B cell (primary cell): ENCODE measurements at regions not wholly inside any gene's neighbourhood (a gene's known extent, or its start where the extent isn't known, plus 50 kb on each side); places are given as distances from the start of the nearest gene placed in this dataset.
"Not testable (repeated sequence)": the region's sequence is repeated elsewhere in the genome, so short reads cannot be mapped to it uniquely, and the experiment has no call there.

Source experiments
- ATAC-seq: fragments of 200-7000 bp; cut with Tn5 transposase; one replicate; pipeline ENCODE4 v1.10.0; 2021; ENCODE audit warnings: low read depth, mild to moderate bottlenecking, moderate number of reproducible peaks, moderate library complexity
- CTCF ChIA-PET: fragments of 350-600 bp; sonication (Branson Sonifier 250); formaldehyde crosslinking; loops from one replicate; lab custom pipeline; 2021; ENCODE audit warnings: antibody characterized with exemption, inconsistent platforms; lab: Charles Lee
- POLR2A ChIA-PET: fragments of 350-600 bp; sonication (Branson Sonifier 250); formaldehyde crosslinking; loops from one replicate; lab custom pipeline; 2021; ENCODE audit warnings: antibody characterized with exemption; lab: Charles Lee
- DNase-seq: peaks from one replicate; pipeline ENCODE4 v3.0.0; 2013
- H2AFZ ChIP-seq: 2 replicates; pipeline ENCODE4 v1.6.1; 2012; ENCODE audit warnings: mild to moderate bottlenecking, low read depth, low read length; ENCODE audit not compliant: insufficient read depth, poor library complexity, severe bottlenecking
- H3K27ac ChIP-seq, 2 donors: 1 replicate in 1 of 2; 2 replicates in 1 of 2; pipeline ENCODE4 v1.5.1; 2012 to 2013; ENCODE audit warnings: low read length in 2 of 2, mild to moderate bottlenecking in 2 of 2, moderate library complexity in 1 of 2
- H3K27me3 ChIP-seq, 4 experiments: fragments of 200-600 bp in 1 of 4; sonication (generic) in 1 of 4; replicated peaks in 1 of 4; 1 replicate in 2 of 4; 2 replicates in 2 of 4; pipeline versions ENCODE4 v1.6.1 to v1.7.0; 2013 to 2016; ENCODE audit warnings: low read length in 3 of 4, mild to moderate bottlenecking in 2 of 4, mixed read lengths in 1 of 4, moderate library complexity in 1 of 4; ENCODE audit not compliant: insufficient read depth in 4 of 4, control insufficient read depth in 3 of 4; ENCODE audit errors: control extremely low read depth in 1 of 4
- H3K36me3 ChIP-seq, 2 experiments: replicated peaks in 1 of 2; 1 replicate in 1 of 2; 2 replicates in 1 of 2; pipeline versions ENCODE4 v1.6.1 to v1.7.1; 2013; ENCODE audit warnings: low read length in 1 of 2; ENCODE audit not compliant: insufficient read depth in 2 of 2, control insufficient read depth in 1 of 2; ENCODE audit errors: control extremely low read depth in 1 of 2, extremely low read depth in 1 of 2
- H3K4me1 ChIP-seq, 2 donors: fragments of 200-600 bp in 1 of 2; sonication (generic) in 1 of 2; 1 replicate in 1 of 2; 2 replicates in 1 of 2; pipeline versions ENCODE4 v1.5.1 to v1.6.1; 2013 to 2017; ENCODE audit warnings: low read length in 2 of 2; ENCODE audit not compliant: control insufficient read depth in 2 of 2, insufficient read depth in 2 of 2
- H3K4me2 ChIP-seq: replicated peaks from 2 replicates; pipeline ENCODE3; 2012; ENCODE audit warnings: mild to moderate bottlenecking, low read depth, low read length; ENCODE audit not compliant: poor library complexity, severe bottlenecking
- H3K4me3 ChIP-seq, 5 experiments: fragments of 200-600 bp in 1 of 5; sonication (generic) in 1 of 5; 1 replicate in 3 of 5; 2 replicates in 2 of 5; pipeline versions ENCODE4 v1.5.1 to v1.7.0; 2011 to 2016; ENCODE audit warnings: low read length in 4 of 5, mild to moderate bottlenecking in 4 of 5, low read depth in 2 of 5, control low read depth in 1 of 5, moderate library complexity in 1 of 5; ENCODE audit not compliant: insufficient read depth in 1 of 5; ENCODE audit errors: control extremely low read depth in 1 of 5, extremely low read depth in 1 of 5
- H3K79me2 ChIP-seq: fragments of 200-600 bp; sonication (generic); one replicate; pipeline ENCODE4 v1.6.0; 2016; ENCODE audit warnings: low read length; ENCODE audit not compliant: control insufficient read depth, insufficient read depth
- H3K9ac ChIP-seq: fragments of 200-600 bp; sonication (generic); 2 replicates; pipeline ENCODE4 v1.6.1; 2017; ENCODE audit warnings: mild to moderate bottlenecking, low read length, moderate library complexity
- H3K9me3 ChIP-seq, 3 donors: one replicate each; pipeline versions ENCODE4 v1.6.1 to v1.7.1; 2013; ENCODE audit warnings: low read length in 2 of 3; ENCODE audit not compliant: control insufficient read depth in 2 of 3, insufficient read depth in 1 of 3; ENCODE audit errors: control extremely low read depth in 1 of 3
- H4K20me1 ChIP-seq: 2 replicates; pipeline ENCODE4 v1.6.0; 2012; ENCODE audit warnings: mild to moderate bottlenecking, low read length; ENCODE audit not compliant: insufficient read depth, control insufficient read depth, poor library complexity, severe bottlenecking
- H3K27ac Mint-ChIP-seq: one replicate; pipeline ENCODE4 v1.8.0; 2021; ENCODE audit warnings: mixed read lengths
- H3K27me3 Mint-ChIP-seq: one replicate; pipeline ENCODE4 v1.8.0; 2021; ENCODE audit warnings: mixed read lengths
- H3K4me1 Mint-ChIP-seq: one replicate; pipeline ENCODE4 v1.8.0; 2021; ENCODE audit warnings: mixed read lengths
- H3K4me3 Mint-ChIP-seq: one replicate; pipeline ENCODE4 v1.8.0; 2021; ENCODE audit warnings: mixed read lengths
- H3K9me3 Mint-ChIP-seq: one replicate; pipeline ENCODE4 v1.8.0; 2022; ENCODE audit warnings: mixed read lengths; ENCODE audit not compliant: insufficient read depth
- EZH2 ChIP-seq: IDR thresholded peaks from 2 replicates; pipeline ENCODE4 v1.6.1; 2012; ENCODE audit warnings: borderline replicate concordance, low read depth, mild to moderate bottlenecking, moderate library complexity, low read length; ENCODE audit not compliant: insufficient read depth, poor library complexity, severe bottlenecking
- WGBS: methylation state at CpG from one replicate; pipeline ENCODE4 v1.1.5; 2013; ENCODE audit warnings: missing lambda C conversion rate; ENCODE audit not compliant: insufficient coverage; 5-methylcytosine and 5-hydroxymethylcytosine counted together
- intact Hi-C: fragments of 100-400 bp; cut with micrococcal nuclease; formaldehyde crosslinking; loops from one replicate; pipeline ENCODE4 v1.10.0; 2022
- TF ChIP-seq, protein P1 (sequence below): fragments of 200-600 bp; IDR thresholded peaks from one replicate; pipeline ENCODE4 v1.8.0; 2022; ENCODE audit warnings: antibody characterized with exemption, mild to moderate bottlenecking

DNA sequence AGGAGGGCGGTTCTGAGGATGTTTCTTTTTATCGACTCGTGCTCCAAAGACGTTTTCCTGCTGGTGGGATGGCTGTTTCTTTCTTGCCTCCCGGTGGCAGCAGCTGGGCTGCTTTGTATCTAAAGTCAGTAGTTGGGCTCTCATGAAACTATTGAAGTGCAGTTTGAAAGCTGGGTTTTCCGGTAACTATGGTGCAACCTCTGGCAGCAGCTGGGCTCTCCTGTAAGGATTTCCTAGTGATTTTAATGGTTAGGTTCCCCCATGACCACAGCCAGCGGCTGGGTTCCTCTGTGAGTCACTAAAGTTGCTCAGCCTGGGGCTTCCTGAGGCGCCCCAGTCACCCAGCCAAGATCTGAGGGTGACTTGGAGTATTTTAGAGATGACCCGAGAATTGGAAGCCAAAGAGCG lies 87.9 kb downstream of the NPIPB11 start:
- H3K4me3 Mint-ChIP-seq, POLR2A ChIA-PET, intact Hi-C loops, H3K9ac ChIP-seq, H3K27me3 ChIP-seq, H3K27me3 Mint-ChIP-seq, H3K36me3 ChIP-seq, DNase-seq, ATAC-seq, H4K20me1 ChIP-seq, H3K9me3 Mint-ChIP-seq, H3K27ac ChIP-seq, H3K79me2 ChIP-seq, H2AFZ ChIP-seq, CTCF ChIA-PET, H3K4me3 ChIP-seq, H3K9me3 ChIP-seq, H3K4me2 ChIP-seq: not testable (repeated sequence)
- peaks cover 26% of the 10 kb centered on the region for H3K4me1 Mint-ChIP-seq
- H3K27ac Mint-ChIP-seq, result peak overlapping the region; percentile 53
- H3K4me1 ChIP-seq, result peaks cover 0 to 20% of the 10 kb centered on the region in 2 donors
- 40% methylated on average over 7 of the region's 10 CpGs for WGBS

DNA sequence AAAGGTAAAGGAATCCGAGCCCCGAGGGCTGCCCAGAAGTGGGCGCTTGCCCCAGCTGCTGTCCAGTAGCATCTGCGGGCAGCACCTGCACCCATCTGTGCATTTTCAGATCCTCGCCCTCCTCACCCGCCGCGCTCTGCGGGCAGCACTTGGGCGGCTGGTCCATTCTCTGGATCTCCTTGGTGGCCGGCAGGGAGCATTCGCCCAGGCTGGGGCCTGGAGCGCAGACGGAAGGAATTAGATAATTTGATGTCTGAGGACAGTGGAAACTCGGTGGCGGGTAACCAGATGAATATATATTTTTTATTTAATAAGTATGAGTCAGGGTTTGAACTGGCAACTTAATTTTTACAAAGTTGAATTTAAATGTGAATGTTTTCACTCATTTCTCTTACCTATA lies 88.5 kb downstream of the NPIPB11 start:
- intact Hi-C loops, result no loop called here
- ATAC-seq (peak; percentile 62), DNase-seq (peak; percentile 44)
- no peak overlapping the region for H3K9ac ChIP-seq
- no peak overlapping the region for H2AFZ ChIP-seq
- no peaks in the 10 kb centered on the region for H3K9me3 Mint-ChIP-seq
- no peak overlapping the region for H3K4me2 ChIP-seq
- no peak overlapping the region for H3K27ac Mint-ChIP-seq
- H3K9me3 ChIP-seq, result no peaks in the 10 kb centered on the region
- H3K79me2 ChIP-seq, result peaks cover 7% of the 10 kb centered on the region
- 100% methylated on average over 8 of the region's 16 CpGs for WGBS
- ChIA-PET POLR2A (no interaction called here), CTCF (no interaction called here)
- H3K27me3 ChIP-seq, result no peaks in the 10 kb centered on the region
- peaks cover 26% of the 10 kb centered on the region for H3K4me1 Mint-ChIP-seq
- TF ChIP-seq, protein P1, sequence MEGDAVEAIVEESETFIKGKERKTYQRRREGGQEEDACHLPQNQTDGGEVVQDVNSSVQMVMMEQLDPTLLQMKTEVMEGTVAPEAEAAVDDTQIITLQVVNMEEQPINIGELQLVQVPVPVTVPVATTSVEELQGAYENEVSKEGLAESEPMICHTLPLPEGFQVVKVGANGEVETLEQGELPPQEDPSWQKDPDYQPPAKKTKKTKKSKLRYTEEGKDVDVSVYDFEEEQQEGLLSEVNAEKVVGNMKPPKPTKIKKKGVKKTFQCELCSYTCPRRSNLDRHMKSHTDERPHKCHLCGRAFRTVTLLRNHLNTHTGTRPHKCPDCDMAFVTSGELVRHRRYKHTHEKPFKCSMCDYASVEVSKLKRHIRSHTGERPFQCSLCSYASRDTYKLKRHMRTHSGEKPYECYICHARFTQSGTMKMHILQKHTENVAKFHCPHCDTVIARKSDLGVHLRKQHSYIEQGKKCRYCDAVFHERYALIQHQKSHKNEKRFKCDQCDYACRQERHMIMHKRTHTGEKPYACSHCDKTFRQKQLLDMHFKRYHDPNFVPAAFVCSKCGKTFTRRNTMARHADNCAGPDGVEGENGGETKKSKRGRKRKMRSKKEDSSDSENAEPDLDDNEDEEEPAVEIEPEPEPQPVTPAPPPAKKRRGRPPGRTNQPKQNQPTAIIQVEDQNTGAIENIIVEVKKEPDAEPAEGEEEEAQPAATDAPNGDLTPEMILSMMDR, result peak; percentile 57
- TF ChIP-seq EZH2, result no peak
- H3K27me3 Mint-ChIP-seq, result no peaks in the 10 kb centered on the region
- peaks cover 0 to 20% of the 10 kb centered on the region in 2 donors for H3K4me1 ChIP-seq
- H3K4me3 Mint-ChIP-seq, result no peak overlapping the region
- no peak overlapping the region for H3K27ac ChIP-seq
- H3K36me3 ChIP-seq, result no peaks in the 10 kb centered on the region
- no peaks in the 10 kb centered on the region for H4K20me1 ChIP-seq
- no peak overlapping the region for H3K4me3 ChIP-seq
